Small intestine (tissue), 7 donors: ENCODE measurements at regions not wholly inside any gene's neighbourhood (a gene's known extent, or its start where the extent isn't known, plus 50 kb on each side); places are given as distances from the start of the nearest gene placed in this dataset.

Source experiments
- DNase-seq, 2 donors: peaks; one replicate each; pipeline versions ENCODE4 v3.0.0 to v3.0.0-alpha.2; 2013
- FAIRE-seq: peaks from 2 replicates; lab custom pipeline; 2012; peaks lifted over from hg19 to GRCh38; lab: Jason Lieb, UNC
- H3K27ac ChIP-seq, 3 donors: one replicate each; pipeline ENCODE4 v1.5.1; 2013; ENCODE audit warnings: low read length in 2 of 3, mild to moderate bottlenecking in 2 of 3, control low read depth in 1 of 3, inconsistent platforms in 1 of 3, low read depth in 1 of 3, moderate library complexity in 1 of 3
- H3K27me3 ChIP-seq, 3 donors: one replicate each; pipeline ENCODE4 v1.6.1; 2013; ENCODE audit warnings: low read length in 3 of 3, inconsistent platforms in 1 of 3; ENCODE audit not compliant: control insufficient read depth in 3 of 3, insufficient read depth in 3 of 3
- H3K36me3 ChIP-seq, 3 donors: one replicate each; pipeline ENCODE4 v1.6.1; 2013; ENCODE audit warnings: low read length in 3 of 3, inconsistent platforms in 1 of 3, low read depth in 1 of 3, mild to moderate bottlenecking in 1 of 3, moderate library complexity in 1 of 3; ENCODE audit not compliant: control insufficient read depth in 3 of 3, insufficient read depth in 2 of 3
- H3K4me1 ChIP-seq, 3 donors: one replicate each; pipeline ENCODE4 v1.6.1; 2013; ENCODE audit warnings: low read length in 2 of 3, inconsistent platforms in 1 of 3, low read depth in 1 of 3, mild to moderate bottlenecking in 1 of 3, moderate library complexity in 1 of 3; ENCODE audit not compliant: control insufficient read depth in 3 of 3, insufficient read depth in 2 of 3
- H3K4me3 ChIP-seq, 3 donors: one replicate each; pipeline ENCODE4 v1.5.1; 2013; ENCODE audit warnings: low read length in 3 of 3, control low read depth in 1 of 3, inconsistent platforms in 1 of 3, low read depth in 1 of 3, mild to moderate bottlenecking in 1 of 3, moderate library complexity in 1 of 3
- H3K9me3 ChIP-seq, 2 donors: one replicate each; pipeline ENCODE4 v1.6.1; 2013; ENCODE audit warnings: low read depth in 1 of 2, low read length in 1 of 2; ENCODE audit not compliant: control insufficient read depth in 2 of 2, insufficient read depth in 1 of 2
- WGBS, 3 donors: extraction: QIAGEN DNeasy Blood & Tissue Kit; methylation state at CpG; one replicate each; pipeline ENCODE4 v1.1.7; 2013; 5-methylcytosine and 5-hydroxymethylcytosine counted together
- donor health status: healthy with polysubstance abuse.
- donor health status: control.
- donor health status: control.
- donor health status: Bipolar disorder and iron deficiency.
- donor health status: healthy.

- no peaks in the 10 kb centered on the region for H3K4me1 ChIP-seq
- peak overlapping the region in 1 of 3 donors; percentile 35 for H3K27ac ChIP-seq
- DNase-seq (no peak), FAIRE-seq (no peak)
- WGBS, 3 donors, result 24 to 49% (median 24%) methylated on average over 3 of the region's 3 CpGs
- H3K9me3 ChIP-seq, result no peaks in the 10 kb centered on the region
- H3K27me3 ChIP-seq, result no peaks in the 10 kb centered on the region
- no peak overlapping the region for H3K4me3 ChIP-seq
- no peaks in the 10 kb centered on the region for H3K36me3 ChIP-seq
These were observed 1034.1 kb downstream of the MCTP2 start for GRCh38 chr15:95265419-95265997.

DNA sequence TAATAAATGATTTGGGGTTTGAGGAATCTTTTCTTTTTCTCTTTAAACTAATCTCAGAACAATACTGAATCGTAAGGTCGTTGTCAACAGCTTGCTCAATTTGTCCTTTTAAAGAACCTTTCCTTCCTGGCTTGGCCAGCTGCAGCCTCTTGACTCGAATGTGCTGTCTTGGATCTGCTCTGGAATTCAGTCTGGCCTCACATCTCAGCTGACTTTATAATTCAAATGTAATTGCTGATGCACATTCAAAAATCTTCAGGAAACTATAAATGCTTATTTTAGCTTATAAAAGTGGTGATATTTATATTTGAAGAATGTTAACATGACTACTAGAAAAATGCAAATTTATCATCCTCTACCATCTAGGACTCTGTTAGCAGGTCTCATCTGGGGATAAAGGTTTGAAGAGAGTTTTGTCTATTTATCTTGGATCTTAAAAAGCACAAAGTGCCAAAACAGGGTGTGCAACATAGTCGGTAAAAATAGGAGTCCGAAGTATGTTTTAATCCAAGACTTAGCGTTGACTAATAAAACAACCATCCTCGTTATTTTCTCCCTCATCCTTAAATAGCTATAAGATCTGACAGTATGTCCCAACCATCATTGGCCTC is 1035.2 kb downstream of the MCTP2 start:
- WGBS, 3 donors, result 49 to 74% (median 71%) methylated on average over 7 of the region's 7 CpGs
- H3K27ac ChIP-seq, result peak overlapping the region in 1 of 3 donors; percentile 48
- FAIRE-seq (no peak), DNase-seq (no peak)
- H3K36me3 ChIP-seq, result no peaks in the 10 kb centered on the region
- no peaks in the 10 kb centered on the region for H3K9me3 ChIP-seq
- H3K27me3 ChIP-seq, result no peaks in the 10 kb centered on the region
- H3K4me1 ChIP-seq, result no peaks in the 10 kb centered on the region
- H3K4me3 ChIP-seq, result no peak overlapping the region

DNA sequence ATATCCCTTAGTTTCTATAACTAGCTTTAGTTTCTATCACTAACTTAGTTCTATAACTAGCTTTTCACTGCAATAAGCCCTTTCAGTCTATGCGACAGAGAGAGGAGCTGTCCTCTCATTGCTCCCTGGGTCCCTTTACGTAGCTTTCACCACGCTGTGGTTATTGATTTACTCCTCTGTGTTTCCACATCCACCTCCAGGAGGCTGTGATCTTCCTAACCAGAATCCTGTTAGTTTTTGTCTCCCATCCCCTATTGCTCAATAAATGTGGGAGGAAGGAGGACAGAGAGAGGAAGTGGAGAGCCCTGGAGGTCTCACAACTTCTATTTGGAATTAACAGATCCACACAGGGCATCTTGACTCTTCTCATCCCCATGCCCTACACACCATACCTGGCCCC is 1036.1 kb downstream of the MCTP2 start:
- WGBS, 3 donors, result 26 to 60% (median 34%) methylated on average over 3 of the region's 3 CpGs
- Histone ChIP-seq H3K4me3 (no peak overlapping the region), H3K27ac (no peak overlapping the region), H3K27me3 (no peaks in the 10 kb centered on the region), H3K36me3 (no peaks in the 10 kb centered on the region), H3K4me1 (no peaks in the 10 kb centered on the region), H3K9me3 (no peaks in the 10 kb centered on the region)
- FAIRE-seq (no peak), DNase-seq (no peak)

GRCh38 chr15:95269242-95270183 is 1038.2 kb downstream of the MCTP2 start:
- FAIRE-seq, result no peak

GRCh38 chr15:95274101-95274500 is 1042.7 kb downstream of the MCTP2 start:
- 59 to 80% (median 73%) methylated on average over 4 of the region's 4 CpGs for WGBS, 3 donors
- Histone ChIP-seq H3K27ac (no peak overlapping the region), H3K4me3 (no peak overlapping the region), H3K4me1 (no peaks in the 10 kb centered on the region), H3K27me3 (no peaks in the 10 kb centered on the region), H3K9me3 (no peaks in the 10 kb centered on the region), H3K36me3 (no peaks in the 10 kb centered on the region)
- DNase-seq (no peak), FAIRE-seq (no peak)

More at GRCh38 chr15:95269242-95270183, 1038.2 kb downstream of the MCTP2 start:
- Histone ChIP-seq H3K4me1 (no peaks in the 10 kb centered on the region), H3K27me3 (no peaks in the 10 kb centered on the region), H3K9me3 (no peaks in the 10 kb centered on the region), H3K27ac (no peak overlapping the region), H3K36me3 (no peaks in the 10 kb centered on the region), H3K4me3 (no peak overlapping the region)
- no peak for DNase-seq
- 59 to 62% (median 61%) methylated on average over 10 of the region's 10 CpGs for WGBS, 3 donors

- Histone ChIP-seq H3K27me3 (no peaks in the 10 kb centered on the region), H3K4me1 (no peaks in the 10 kb centered on the region), H3K4me3 (no peak overlapping the region), H3K27ac (peak overlapping the region in 1 of 3 donors; percentile 70), H3K36me3 (no peaks in the 10 kb centered on the region), H3K9me3 (no peaks in the 10 kb centered on the region)
- FAIRE-seq (no peak), DNase-seq (no peak)
- 58 to 65% (median 64%) methylated on average over 3 of the region's 3 CpGs for WGBS, 3 donors
These were observed 1045.9 kb downstream of the MCTP2 start for GRCh38 chr15:95277266-95277665.

DNA sequence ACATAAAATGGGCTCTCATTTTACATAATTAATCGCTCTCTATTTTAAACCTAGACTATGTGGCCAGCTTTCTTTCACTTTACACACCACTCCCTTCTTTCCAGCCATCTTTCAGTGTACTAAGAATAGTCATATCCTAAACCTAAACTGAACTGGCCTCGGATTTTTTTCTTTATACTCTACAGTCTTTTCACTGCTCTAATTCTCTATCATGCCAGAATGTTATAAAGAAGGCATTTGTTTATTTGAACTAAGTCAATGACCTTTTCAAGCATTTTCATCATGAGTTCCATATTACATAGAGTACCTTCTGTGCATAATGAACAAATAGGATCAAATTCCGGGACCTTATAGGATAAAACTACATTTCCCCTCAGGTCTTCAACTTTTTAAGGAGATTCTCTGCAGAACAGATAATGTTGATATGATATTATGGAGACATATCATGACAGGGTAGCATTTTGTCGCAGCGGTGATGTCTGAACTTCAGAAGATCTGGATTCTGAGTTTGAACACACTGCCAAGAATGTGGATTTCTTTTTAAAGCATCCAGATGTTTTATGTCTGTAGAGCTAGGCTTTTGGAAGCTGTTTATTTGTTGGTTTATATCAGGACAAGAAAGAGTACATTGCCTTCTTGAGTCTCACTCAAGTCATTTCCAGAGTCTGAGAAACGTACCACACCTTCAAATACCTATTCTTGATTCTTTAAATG is 1047.3 kb downstream of the MCTP2 start:
- Histone ChIP-seq H3K27ac (no peak overlapping the region), H3K4me3 (no peak overlapping the region), H3K4me1 (no peaks in the 10 kb centered on the region), H3K36me3 (no peaks in the 10 kb centered on the region), H3K27me3 (no peaks in the 10 kb centered on the region), H3K9me3 (no peaks in the 10 kb centered on the region)
- FAIRE-seq, result no peak
- WGBS, 3 donors, result 60 to 76% (median 72%) methylated on average over 6 of the region's 6 CpGs
- no peak for DNase-seq
